NCI-H2029 (cell line): ENCODE measurements at regions not wholly inside any gene's neighbourhood (a gene's known extent, or its start where the extent isn't known, plus 50 kb on each side); places are given as distances from the start of the nearest gene placed in this dataset.
"Not testable (repeated sequence)": the region's sequence is repeated elsewhere in the genome, so short reads cannot be mapped to it uniquely, and the experiment has no call there.

Experiments
- DNase-seq: peaks from one replicate; lab custom pipeline; 2025; lab: John Stamatoyannopoulos, UW

- DNase-seq, result peak; percentile 45
Observed at GRCh38 chr2:224650815-224651439, 65.2 kb downstream of the CCDC195 start.

GRCh38 chr2:224647684-224648083 is 62.5 kb upstream of the CUL3 start:
- DNase-seq, result not testable (repeated sequence)

- no peak for DNase-seq
Observed at GRCh38 chr2:224646242-224646846, 61.2 kb upstream of the CUL3 start.

GRCh38 chr2:224645722-224646121 is 60.6 kb upstream of the CUL3 start:
- peak; percentile 48 for DNase-seq

- DNase-seq, result no peak
Observed at GRCh38 chr2:224640679-224641078, 55.5 kb upstream of the CUL3 start.

- DNase-seq, result no peak
Observed at GRCh38 chr2:224638301-224638823, 53.2 kb upstream of the CUL3 start.
